Tibial artery (tissue), 4 donors: ENCODE measurements at regions not wholly inside any gene's neighbourhood (a gene's known extent, or its start where the extent isn't known, plus 50 kb on each side); places are given as distances from the start of the nearest gene placed in this dataset.
"Not testable (repeated sequence)": the region's sequence is repeated elsewhere in the genome, so short reads cannot be mapped to it uniquely, and the experiment has no call there.

Source experiments
- DNase-seq, 2 donors: peaks; one replicate each; pipeline ENCODE4 v3.0.0-alpha.2; 2019
- H3K27ac ChIP-seq, 2 donors: fragments of 200-600 bp; sonication (generic) in 1 of 2; 1 replicate in 1 of 2; 2 replicates in 1 of 2; pipeline ENCODE4 v1.5.1; 2018 to 2019; ENCODE audit warnings: mild to moderate bottlenecking in 1 of 2
- H3K27me3 ChIP-seq, 2 donors: fragments of 200-600 bp; sonication (generic) in 1 of 2; one replicate each; pipeline versions ENCODE4 v1.5.1 to v1.6.0; 2016 to 2019
- H3K36me3 ChIP-seq, 3 donors: fragments of 200-600 bp; sonication (generic) in 2 of 3; one replicate each; pipeline ENCODE4 v1.5.1; 2016 to 2019; ENCODE audit warnings: mild to moderate bottlenecking in 2 of 3
- H3K4me1 ChIP-seq, 4 donors: fragments of 200-600 bp; sonication (generic) in 2 of 4; 1 replicate in 3 of 4; 2 replicates in 1 of 4; pipeline ENCODE4 v1.5.1; 2016 to 2019
- H3K4me3 ChIP-seq, 2 donors: fragments of 200-600 bp; sonication (generic) in 1 of 2; 1 replicate in 1 of 2; 2 replicates in 1 of 2; pipeline ENCODE4 v1.5.1; 2018 to 2019; ENCODE audit warnings: mild to moderate bottlenecking in 2 of 2
- H3K9me3 ChIP-seq, 3 donors: fragments of 200-600 bp; sonication (generic) in 1 of 3; one replicate each; pipeline ENCODE4 v1.5.1; 2016 to 2019
- intact Hi-C: fragments of 100-400 bp; cut with DNase I; formaldehyde crosslinking; loops from one replicate; pipeline ENCODE4 v1.15.0; 2023; ENCODE audit warnings: low total_unique reads
- TF ChIP-seq, protein P1 (sequence below), 2 experiments: fragments of 200-600 bp in 1 of 2; fragments of 450-650 bp in 1 of 2; IDR thresholded peaks; one replicate each; pipeline ENCODE4 v1.5.1; 2017 to 2019; ENCODE audit warnings: antibody characterized with exemption in 2 of 2, mild to moderate bottlenecking in 1 of 2, moderate library complexity in 1 of 2

DNA sequence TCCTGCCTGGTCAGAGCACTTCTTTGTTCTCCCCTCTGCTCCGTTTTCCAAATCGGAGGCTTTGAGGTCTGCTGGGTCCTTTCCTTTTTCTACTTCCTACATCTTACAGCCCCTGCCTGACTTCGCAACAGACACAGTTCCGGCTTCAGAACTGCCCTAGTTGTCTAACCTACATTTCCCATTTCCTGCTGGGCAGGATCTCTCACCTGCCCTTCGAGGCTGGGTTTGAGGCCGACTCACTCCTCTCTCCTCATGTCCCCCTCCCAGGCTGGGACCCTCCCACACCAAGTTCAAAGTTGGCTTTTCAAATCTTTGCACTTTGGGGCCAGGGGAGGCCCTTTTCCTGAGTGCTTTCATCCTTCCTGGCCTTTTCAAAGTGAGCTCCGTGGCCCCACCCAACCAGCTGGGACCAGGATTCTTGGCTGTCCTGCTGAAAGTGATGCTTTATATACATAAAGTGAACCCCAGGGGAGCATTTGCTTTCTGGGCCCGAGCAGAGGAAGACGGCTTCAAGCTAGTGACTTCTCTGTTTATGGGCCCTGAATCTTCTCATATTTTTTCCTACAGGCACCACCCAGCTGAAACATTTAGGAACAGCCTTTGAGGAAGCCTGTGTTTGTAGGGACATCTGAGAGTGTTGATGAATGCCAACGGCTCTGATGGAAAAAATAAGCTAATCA, 281.0 kb upstream of the CRY1 start:
- TF ChIP-seq, protein P1, sequence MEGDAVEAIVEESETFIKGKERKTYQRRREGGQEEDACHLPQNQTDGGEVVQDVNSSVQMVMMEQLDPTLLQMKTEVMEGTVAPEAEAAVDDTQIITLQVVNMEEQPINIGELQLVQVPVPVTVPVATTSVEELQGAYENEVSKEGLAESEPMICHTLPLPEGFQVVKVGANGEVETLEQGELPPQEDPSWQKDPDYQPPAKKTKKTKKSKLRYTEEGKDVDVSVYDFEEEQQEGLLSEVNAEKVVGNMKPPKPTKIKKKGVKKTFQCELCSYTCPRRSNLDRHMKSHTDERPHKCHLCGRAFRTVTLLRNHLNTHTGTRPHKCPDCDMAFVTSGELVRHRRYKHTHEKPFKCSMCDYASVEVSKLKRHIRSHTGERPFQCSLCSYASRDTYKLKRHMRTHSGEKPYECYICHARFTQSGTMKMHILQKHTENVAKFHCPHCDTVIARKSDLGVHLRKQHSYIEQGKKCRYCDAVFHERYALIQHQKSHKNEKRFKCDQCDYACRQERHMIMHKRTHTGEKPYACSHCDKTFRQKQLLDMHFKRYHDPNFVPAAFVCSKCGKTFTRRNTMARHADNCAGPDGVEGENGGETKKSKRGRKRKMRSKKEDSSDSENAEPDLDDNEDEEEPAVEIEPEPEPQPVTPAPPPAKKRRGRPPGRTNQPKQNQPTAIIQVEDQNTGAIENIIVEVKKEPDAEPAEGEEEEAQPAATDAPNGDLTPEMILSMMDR (IDR thresholded peaks at IDR 0.05): no peak
- Histone ChIP-seq H3K27ac (no peak overlapping the region), H3K4me3 (no peak overlapping the region), H3K9me3 (no peaks in the 10 kb centered on the region), H3K36me3 (no peaks in the 10 kb centered on the region), H3K27me3 (peaks cover 0 to 7% of the 10 kb centered on the region in 2 donors), H3K4me1 (no peaks in the 10 kb centered on the region)
- DNase-seq: no peak
- intact Hi-C loops: no loop called here

DNA sequence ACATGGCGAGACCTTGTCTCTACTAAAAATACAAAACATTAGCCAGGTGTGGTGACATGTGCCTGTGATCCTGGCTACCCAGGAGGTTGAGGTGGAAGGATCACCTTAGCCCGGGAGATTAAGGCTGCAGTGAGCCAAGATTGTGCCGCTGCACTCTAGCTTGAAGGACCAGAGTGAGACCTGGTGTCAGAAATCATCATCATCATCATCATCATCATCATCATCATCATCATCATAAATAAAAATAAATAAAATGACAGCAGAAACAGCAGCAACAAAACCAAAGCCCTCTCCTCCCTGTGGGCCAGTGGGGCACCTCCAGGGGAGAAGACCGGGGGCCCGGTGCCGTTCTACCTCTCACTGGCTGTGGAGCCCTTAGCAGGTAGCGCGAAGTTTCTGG, 281.9 kb upstream of the CRY1 start:
- no peaks in the 10 kb centered on the region for H3K4me1 ChIP-seq
- intact Hi-C loops: no loop called here
- no peak overlapping the region for H3K4me3 ChIP-seq
- no peaks in the 10 kb centered on the region for H3K36me3 ChIP-seq
- TF ChIP-seq, protein P1 (IDR thresholded peaks at IDR 0.05): no peak
- no peak overlapping the region for H3K27ac ChIP-seq
- peaks cover 0 to 7% of the 10 kb centered on the region in 2 donors for H3K27me3 ChIP-seq
- no peak for DNase-seq
- no peaks in the 10 kb centered on the region for H3K9me3 ChIP-seq

DNA sequence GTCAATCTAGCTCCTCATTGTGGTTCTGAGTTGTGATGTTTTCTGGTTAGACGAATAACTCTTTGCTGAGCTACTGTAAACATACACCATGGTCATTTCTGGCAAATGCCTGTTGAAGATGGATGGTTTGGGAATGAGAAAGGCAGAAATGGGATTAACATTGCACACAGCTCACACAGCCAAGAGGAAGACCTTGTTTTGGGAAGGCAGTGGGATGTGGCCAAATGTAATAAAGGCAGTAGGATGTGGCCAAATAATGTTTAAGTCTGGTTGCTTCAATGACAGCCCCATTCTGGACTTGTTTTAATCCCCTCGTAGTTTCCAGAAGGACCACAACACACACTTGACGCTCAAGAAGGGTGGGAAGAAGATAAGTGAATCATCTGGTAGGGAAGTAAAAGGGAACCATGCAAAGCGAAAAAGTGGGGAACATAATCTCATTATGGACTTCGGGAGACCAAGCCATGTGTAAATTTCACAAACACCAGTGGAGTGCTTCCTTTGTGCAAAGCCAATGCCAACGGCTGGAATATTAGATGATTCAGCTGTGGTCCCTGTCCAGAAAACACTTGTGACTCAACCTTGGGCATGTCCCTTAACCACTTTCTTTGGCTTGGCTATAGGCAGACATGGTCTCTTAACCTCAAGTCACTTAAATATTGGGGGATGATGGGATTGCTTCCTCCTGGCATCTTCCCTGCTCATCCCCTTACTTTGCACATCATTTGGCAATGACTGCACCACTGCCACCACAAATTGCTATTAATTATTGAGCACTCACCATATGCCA, 284.4 kb upstream of the CRY1 start:
- Histone ChIP-seq H3K27ac (no peak overlapping the region), H3K9me3 (no peaks in the 10 kb centered on the region), H3K4me1 (no peaks in the 10 kb centered on the region), H3K36me3 (no peaks in the 10 kb centered on the region), H3K4me3 (no peak overlapping the region), H3K27me3 (peaks cover 0 to 6% of the 10 kb centered on the region in 2 donors)
- intact Hi-C loops: no loop called here
- no peak for DNase-seq
- TF ChIP-seq, protein P1 (IDR thresholded peaks at IDR 0.05): no peak

DNA sequence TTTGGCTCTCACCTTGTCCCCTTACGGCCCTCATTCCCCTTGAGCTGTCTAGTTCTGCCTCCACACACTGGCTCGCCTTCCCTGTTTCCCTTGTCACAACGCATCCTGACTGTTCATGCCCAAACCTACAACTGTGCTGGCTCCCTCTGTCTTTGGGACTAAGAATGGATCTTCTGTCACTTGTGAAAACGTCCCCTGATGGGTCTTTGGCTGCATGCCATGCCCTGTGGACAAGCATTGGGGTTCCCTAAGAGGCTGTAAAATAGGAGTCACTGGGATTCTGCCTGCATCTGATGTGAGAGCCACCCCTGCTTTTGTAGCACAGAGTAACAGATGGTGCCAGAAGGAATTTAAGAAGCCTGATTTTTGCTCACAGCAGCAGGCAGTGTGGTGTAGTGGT, 285.3 kb upstream of the CRY1 start:
- no peaks in the 10 kb centered on the region for H3K9me3 ChIP-seq
- no peaks in the 10 kb centered on the region for H3K4me1 ChIP-seq
- TF ChIP-seq, protein P1 (IDR thresholded peaks at IDR 0.05): no peak
- peaks cover 0 to 3% of the 10 kb centered on the region in 2 donors for H3K27me3 ChIP-seq
- H3K27ac ChIP-seq: no peak overlapping the region
- intact Hi-C loops: no loop called here
- DNase-seq: no peak
- H3K4me3 ChIP-seq: no peak overlapping the region
- H3K36me3 ChIP-seq: no peaks in the 10 kb centered on the region

DNA sequence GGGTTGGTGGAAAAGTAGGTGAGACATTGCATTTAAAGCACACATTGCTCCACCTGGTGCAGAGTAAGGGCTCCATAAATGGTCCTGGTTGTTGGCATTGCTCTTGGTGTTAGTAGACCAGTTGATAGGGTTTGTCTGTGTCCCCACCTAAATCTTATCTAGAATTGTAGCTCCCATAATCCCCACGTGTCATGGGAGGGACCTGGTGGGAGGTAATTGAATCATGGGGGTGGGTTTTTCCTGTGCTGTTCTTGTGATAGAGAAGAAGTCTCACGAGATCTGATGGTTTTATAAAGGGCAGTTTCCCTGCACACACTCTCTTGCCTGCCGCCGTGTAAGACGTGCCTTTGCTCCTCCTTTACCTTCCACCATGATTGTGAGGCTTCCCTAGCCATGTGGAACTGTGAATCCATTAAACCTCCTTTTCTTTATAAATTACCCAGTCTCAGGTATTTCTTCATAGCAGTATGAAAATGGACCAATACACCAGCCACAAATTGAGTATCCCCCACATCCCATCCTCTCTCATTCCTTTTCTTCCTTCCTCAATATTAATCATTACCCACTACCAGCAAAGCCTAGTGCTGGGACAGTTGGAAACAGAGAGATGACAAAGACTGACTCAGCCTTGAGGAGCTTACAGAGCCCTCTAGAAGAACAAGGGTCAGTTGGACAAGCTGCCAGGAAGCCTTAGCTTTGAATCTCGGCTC, 285.9 kb upstream of the CRY1 start:
- H3K4me3 ChIP-seq, H3K27ac ChIP-seq: not testable (repeated sequence)

More for the DNA sequence above, 285.9 kb upstream of the CRY1 start:
- H3K27me3 ChIP-seq, H3K9me3 ChIP-seq, H3K36me3 ChIP-seq, DNase-seq, intact Hi-C loops, H3K4me1 ChIP-seq: not testable (repeated sequence)
